Liver (tissue), 8 donors: ENCODE measurements at regions not wholly inside any gene's neighbourhood (a gene's known extent, or its start where the extent isn't known, plus 50 kb on each side); places are given as distances from the start of the nearest gene placed in this dataset.
A peak's percentile ranks its signal among the peaks of the same experiment; 100 is the strongest.

ENCODE experiments used
- DNase-seq: peaks from one replicate; pipeline ENCODE4 v3.0.0-alpha.2; 2017; ENCODE audit warnings: low spot score
- H3K27ac ChIP-seq, 2 donors: one replicate each; pipeline ENCODE4 v1.7.0; 2013; ENCODE audit warnings: inconsistent platforms in 2 of 2, low read length in 2 of 2, control low read depth in 1 of 2, low read depth in 1 of 2, mild to moderate bottlenecking in 1 of 2
- H3K27me3 ChIP-seq, 4 donors: one replicate each; pipeline versions ENCODE4 v1.6.1 to v1.7.0; 2013; ENCODE audit warnings: low read length in 3 of 4, inconsistent platforms in 1 of 4, mild to moderate bottlenecking in 1 of 4, moderate library complexity in 1 of 4; ENCODE audit not compliant: control insufficient read depth in 4 of 4, insufficient read depth in 4 of 4
- H3K36me3 ChIP-seq, 4 donors: one replicate each; pipeline versions ENCODE4 v1.6.1 to v1.7.0; 2013; ENCODE audit warnings: low read length in 3 of 4, mild to moderate bottlenecking in 3 of 4, low read depth in 1 of 4, moderate library complexity in 1 of 4; ENCODE audit not compliant: control insufficient read depth in 4 of 4, insufficient read depth in 3 of 4
- H3K4me1 ChIP-seq, 4 donors: one replicate each; pipeline versions ENCODE4 v1.6.1 to v1.7.0; 2013; ENCODE audit warnings: low read length in 3 of 4, mild to moderate bottlenecking in 3 of 4, moderate library complexity in 1 of 4; ENCODE audit not compliant: control insufficient read depth in 4 of 4, insufficient read depth in 4 of 4
- H3K4me3 ChIP-seq, 3 donors: one replicate each; pipeline versions ENCODE4 v1.6.1 to v1.7.0; 2013; ENCODE audit warnings: low read length in 3 of 3, control low read depth in 1 of 3, low read depth in 1 of 3, mild to moderate bottlenecking in 1 of 3
- H3K9ac ChIP-seq, 2 donors: one replicate each; pipeline ENCODE4 v1.7.0; 2013; ENCODE audit warnings: low read length in 2 of 2, mild to moderate bottlenecking in 2 of 2, moderate library complexity in 2 of 2, control low read depth in 1 of 2, low read depth in 1 of 2
- H3K9me3 ChIP-seq, 4 donors: one replicate each; pipeline versions ENCODE4 v1.6.1 to v1.7.0; 2013; ENCODE audit warnings: low read length in 3 of 4; ENCODE audit not compliant: control insufficient read depth in 4 of 4
- ATF3 ChIP-seq: IDR thresholded peaks from 2 replicates; pipeline ENCODE4 v1.6.1; 2016; ENCODE audit warnings: antibody characterized with exemption
- CTCF ChIP-seq: fragments of 150-350 bp; IDR thresholded peaks from 2 replicates; pipeline ENCODE4 v1.5.1; 2017; ENCODE audit warnings: improper control_type of control experiment, low read depth, low read length; ENCODE audit not compliant: missing input control
- EGR1 ChIP-seq, 2 donors: IDR thresholded peaks; 2 replicates each; pipeline ENCODE4 v1.6.1; 2016 to 2018; ENCODE audit warnings: antibody characterized with exemption in 2 of 2, low read depth in 2 of 2
- FOXA1 ChIP-seq: IDR thresholded peaks from 2 replicates; pipeline ENCODE4 v1.6.1; 2016; ENCODE audit warnings: antibody characterized with exemption
- FOXA2 ChIP-seq: IDR thresholded peaks from 2 replicates; pipeline ENCODE4 v1.6.1; 2016; ENCODE audit warnings: antibody characterized with exemption
- GABPA ChIP-seq, 2 donors: IDR thresholded peaks in 1 of 2; conservative IDR thresholded peaks in 1 of 2; 2 replicates each; pipeline ENCODE4 v1.6.1; 2016; ENCODE audit warnings: antibody characterized with exemption in 2 of 2, mild to moderate bottlenecking in 1 of 2, moderate library complexity in 1 of 2
- HNF4A ChIP-seq, 2 donors: conservative IDR thresholded peaks; 2 replicates each; pipeline ENCODE4 v1.6.1; 2016; ENCODE audit warnings: antibody characterized with exemption in 2 of 2, mild to moderate bottlenecking in 2 of 2
- HNF4G ChIP-seq: IDR thresholded peaks from 2 replicates; pipeline ENCODE4 v1.6.1; 2016; ENCODE audit warnings: antibody characterized with exemption
- JUND ChIP-seq, 2 donors: IDR thresholded peaks; 2 replicates each; pipeline ENCODE4 v1.6.1; 2016; ENCODE audit warnings: antibody characterized with exemption in 2 of 2
- MAX ChIP-seq: IDR thresholded peaks from 2 replicates; pipeline ENCODE4 v1.6.1; 2016; ENCODE audit warnings: antibody characterized with exemption
- NR2F2 ChIP-seq: IDR thresholded peaks from 2 replicates; pipeline ENCODE4 v1.6.1; 2016; ENCODE audit warnings: antibody characterized with exemption
- RAD21 ChIP-seq, 2 donors: IDR thresholded peaks; 2 replicates each; pipeline ENCODE4 v1.6.1; 2016; ENCODE audit warnings: antibody characterized with exemption in 2 of 2, mild to moderate bottlenecking in 2 of 2
- REST ChIP-seq: IDR thresholded peaks from 2 replicates; pipeline ENCODE4 v1.6.1; 2016; ENCODE audit warnings: antibody characterized with exemption, mild to moderate bottlenecking
- RXRA ChIP-seq, 2 donors: IDR thresholded peaks; 2 replicates each; pipeline ENCODE4 v1.6.1; 2017 to 2018; ENCODE audit warnings: antibody characterized with exemption in 2 of 2, mild to moderate bottlenecking in 1 of 2
- SP1 ChIP-seq: IDR thresholded peaks from 2 replicates; pipeline ENCODE4 v1.6.1; 2018; ENCODE audit warnings: antibody characterized with exemption, mild to moderate bottlenecking
- TAF1 ChIP-seq: conservative IDR thresholded peaks from 2 replicates; pipeline ENCODE4 v1.6.1; 2016; ENCODE audit warnings: antibody characterized with exemption, mild to moderate bottlenecking
- YY1 ChIP-seq: IDR thresholded peaks from 2 replicates; pipeline ENCODE4 v1.6.1; 2016; ENCODE audit warnings: antibody characterized with exemption, mild to moderate bottlenecking
- ZBTB33 ChIP-seq: IDR thresholded peaks from 2 replicates; pipeline ENCODE4 v1.6.1; 2016; ENCODE audit warnings: antibody characterized with exemption
- WGBS: extraction: QIAGEN DNeasy Blood & Tissue Kit; methylation state at CpG from one replicate; pipeline ENCODE4 v1.1.7; 2013; 5-methylcytosine and 5-hydroxymethylcytosine counted together
- donor health status: healthy.
- donor health status: healthy.
- donor health status: healthy.
- donor health status: healthy.
- donor health status: healthy.

- no peak for DNase-seq
- 52% methylated on average over 21 of the region's 21 CpGs for WGBS
- no peak overlapping the region for H3K9ac ChIP-seq
Observed at GRCh38 chr9:96040591-96041461, 165.3 kb downstream of the ERCC6L2 start.

GRCh38 chr9:96038914-96039313 lies 163.4 kb downstream of the ERCC6L2 start:
- peaks cover 0 to 12% (median 5%) of the 10 kb centered on the region in 4 donors for H3K4me1 ChIP-seq
- TF ChIP-seq FOXA2 (no peak), TAF1 (no peak), NR2F2 (no peak), FOXA1 (no peak), CTCF (no peak), HNF4A (conservative IDR thresholded peaks at IDR 0.05) (no peak), SP1 (no peak), MAX (no peak), YY1 (no peak), EGR1 (IDR thresholded peaks at IDR 0.05; ENCODE audit: low read depth in 2 of 2) (no peak), REST (no peak), ZBTB33 (no peak), RXRA (IDR thresholded peaks at IDR 0.05) (no peak), GABPA (IDR thresholded peaks at IDR 0.05 in 1 of 2, conservative IDR thresholded peaks at IDR 0.05 in 1 of 2) (no peak), ATF3 (no peak), RAD21 (IDR thresholded peaks at IDR 0.05) (no peak), HNF4G (no peak), JUND (IDR thresholded peaks at IDR 0.05) (no peak)
- peaks cover 0 to 5% (median 3%) of the 10 kb centered on the region in 4 donors for H3K9me3 ChIP-seq
- no peaks in the 10 kb centered on the region for H3K36me3 ChIP-seq
- no peak for DNase-seq
- H3K9ac ChIP-seq = no peak overlapping the region
- H3K4me3 ChIP-seq = no peak overlapping the region
- 95% methylated on average over 6 of the region's 6 CpGs for WGBS
- H3K27me3 ChIP-seq = no peaks in the 10 kb centered on the region
- H3K27ac ChIP-seq = no peak overlapping the region

More at GRCh38 chr9:96040591-96041461, 165.3 kb downstream of the ERCC6L2 start:
- peaks cover 0 to 5% (median 3%) of the 10 kb centered on the region in 4 donors for H3K9me3 ChIP-seq
- H3K27me3 ChIP-seq = no peaks in the 10 kb centered on the region
- TF ChIP-seq FOXA2 (peak; percentile 15), HNF4A (conservative IDR thresholded peaks at IDR 0.05) (no peak), SP1 (no peak)
- H3K27ac ChIP-seq = no peak overlapping the region
- peaks cover 0 to 12% (median 5%) of the 10 kb centered on the region in 4 donors for H3K4me1 ChIP-seq
- H3K36me3 ChIP-seq = no peaks in the 10 kb centered on the region
- no peak overlapping the region for H3K4me3 ChIP-seq
